ENCODE measurements at regions not wholly inside any gene's neighbourhood (a gene's known extent, or its start where the extent isn't known, plus 50 kb on each side); places are given as distances from the start of the nearest gene placed in this dataset.

DNA sequence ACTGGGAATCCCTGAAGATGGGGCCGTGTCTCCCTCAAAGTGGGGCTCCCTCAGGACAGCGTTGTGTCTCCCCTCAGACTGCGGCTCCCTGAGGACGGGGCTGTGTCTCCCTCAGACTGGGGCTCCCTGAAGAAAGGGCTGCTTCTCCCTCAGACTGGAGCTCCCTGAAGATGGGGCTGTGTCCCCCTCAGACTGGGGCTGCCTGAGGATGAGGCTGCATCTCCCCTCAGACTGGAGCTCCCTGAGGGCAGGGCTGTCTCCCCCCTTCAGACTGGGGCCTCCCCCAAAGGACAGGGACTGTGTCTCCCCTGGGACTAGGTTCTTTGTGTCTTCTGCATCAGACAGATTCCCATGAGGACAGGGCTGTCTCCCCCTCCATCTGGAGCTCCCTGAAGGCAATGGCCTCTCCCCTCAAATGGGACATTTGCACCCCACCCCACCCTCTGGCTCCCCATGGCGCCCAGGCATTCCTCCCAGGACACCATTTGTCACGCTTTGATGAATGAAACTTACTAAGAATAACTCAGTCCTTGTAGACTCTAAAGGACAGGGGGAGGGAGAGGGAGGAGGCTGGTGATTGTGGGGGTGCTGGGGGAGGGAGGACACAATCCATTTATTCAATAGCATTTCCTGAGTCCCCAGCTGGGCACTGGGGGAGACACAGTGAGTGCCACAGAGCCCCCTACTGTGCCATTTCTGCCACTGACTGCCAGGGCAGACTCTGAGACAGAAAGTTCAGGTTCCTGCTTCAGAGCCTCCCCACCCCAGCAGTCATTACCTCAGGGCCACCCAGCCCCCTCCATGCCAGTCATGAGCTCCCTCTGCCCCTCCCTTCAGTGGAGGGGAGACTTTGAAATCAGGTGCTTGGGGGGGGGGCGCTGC is 122.4 kb downstream of the MRPL14 start:
- TF ChIP-seq, protein P1, sequence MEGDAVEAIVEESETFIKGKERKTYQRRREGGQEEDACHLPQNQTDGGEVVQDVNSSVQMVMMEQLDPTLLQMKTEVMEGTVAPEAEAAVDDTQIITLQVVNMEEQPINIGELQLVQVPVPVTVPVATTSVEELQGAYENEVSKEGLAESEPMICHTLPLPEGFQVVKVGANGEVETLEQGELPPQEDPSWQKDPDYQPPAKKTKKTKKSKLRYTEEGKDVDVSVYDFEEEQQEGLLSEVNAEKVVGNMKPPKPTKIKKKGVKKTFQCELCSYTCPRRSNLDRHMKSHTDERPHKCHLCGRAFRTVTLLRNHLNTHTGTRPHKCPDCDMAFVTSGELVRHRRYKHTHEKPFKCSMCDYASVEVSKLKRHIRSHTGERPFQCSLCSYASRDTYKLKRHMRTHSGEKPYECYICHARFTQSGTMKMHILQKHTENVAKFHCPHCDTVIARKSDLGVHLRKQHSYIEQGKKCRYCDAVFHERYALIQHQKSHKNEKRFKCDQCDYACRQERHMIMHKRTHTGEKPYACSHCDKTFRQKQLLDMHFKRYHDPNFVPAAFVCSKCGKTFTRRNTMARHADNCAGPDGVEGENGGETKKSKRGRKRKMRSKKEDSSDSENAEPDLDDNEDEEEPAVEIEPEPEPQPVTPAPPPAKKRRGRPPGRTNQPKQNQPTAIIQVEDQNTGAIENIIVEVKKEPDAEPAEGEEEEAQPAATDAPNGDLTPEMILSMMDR (IDR thresholded peaks at IDR 0.05) = no peak; the same call in 1 of the 2 replicates

DNA sequence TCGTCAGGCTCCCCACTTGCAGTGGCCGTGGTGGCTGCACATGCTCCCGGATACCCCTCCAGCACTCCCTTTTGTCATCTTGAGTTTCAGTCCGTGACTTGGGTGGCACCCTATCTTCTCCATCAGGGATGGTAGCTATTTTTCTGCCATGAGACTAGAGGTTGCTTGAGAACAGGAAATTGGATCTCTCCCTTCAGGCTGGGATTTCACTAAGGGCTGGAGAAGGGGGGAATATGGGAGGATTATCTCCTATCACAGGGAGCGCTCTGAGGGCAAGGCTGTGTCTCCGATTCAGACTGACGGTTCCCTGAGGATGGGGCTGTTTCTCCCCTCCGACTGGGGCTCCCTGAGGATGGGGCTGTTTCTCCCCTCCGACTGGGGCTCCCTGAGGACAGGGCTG is 123.1 kb downstream of the MRPL14 start:
- TF ChIP-seq, protein P1 (IDR thresholded peaks at IDR 0.05) = no peak

DNA sequence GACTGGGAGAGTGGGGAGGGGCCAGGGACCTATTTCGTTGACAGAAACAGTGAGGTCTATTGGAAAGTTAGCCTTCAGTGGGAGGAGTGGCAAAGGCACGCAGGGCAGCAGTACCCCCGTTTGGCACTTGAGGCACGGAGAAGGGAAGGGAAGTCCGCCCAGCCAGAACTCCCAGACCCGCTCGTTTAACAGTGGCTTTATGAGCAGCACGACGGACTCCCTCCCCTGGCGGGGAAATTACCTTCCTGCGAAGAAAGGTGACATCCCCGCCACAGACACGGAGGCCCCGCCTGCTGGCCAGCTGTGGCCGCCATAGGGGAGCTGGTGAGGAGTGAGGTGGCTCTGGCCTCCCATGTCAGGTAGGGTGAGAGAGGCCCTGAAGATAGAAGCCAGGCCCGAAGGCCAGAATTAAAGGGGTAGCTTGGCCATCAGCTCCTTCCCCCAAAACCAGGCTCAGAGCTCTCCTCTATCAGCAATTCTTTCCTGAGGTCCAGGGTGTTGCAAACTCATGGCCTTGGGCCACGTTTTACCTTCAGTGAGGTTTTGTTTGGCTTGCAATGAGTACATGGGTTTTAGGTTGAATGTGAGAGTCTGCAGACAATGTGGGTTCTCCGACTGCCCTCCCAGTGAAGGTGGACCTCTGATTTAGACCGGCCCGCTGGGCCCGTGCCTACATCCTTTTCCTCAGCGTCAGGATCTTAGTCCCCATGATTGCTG is 123.7 kb downstream of the MRPL14 start:
- TF ChIP-seq, protein P1 (IDR thresholded peaks at IDR 0.05) = no peak

DNA sequence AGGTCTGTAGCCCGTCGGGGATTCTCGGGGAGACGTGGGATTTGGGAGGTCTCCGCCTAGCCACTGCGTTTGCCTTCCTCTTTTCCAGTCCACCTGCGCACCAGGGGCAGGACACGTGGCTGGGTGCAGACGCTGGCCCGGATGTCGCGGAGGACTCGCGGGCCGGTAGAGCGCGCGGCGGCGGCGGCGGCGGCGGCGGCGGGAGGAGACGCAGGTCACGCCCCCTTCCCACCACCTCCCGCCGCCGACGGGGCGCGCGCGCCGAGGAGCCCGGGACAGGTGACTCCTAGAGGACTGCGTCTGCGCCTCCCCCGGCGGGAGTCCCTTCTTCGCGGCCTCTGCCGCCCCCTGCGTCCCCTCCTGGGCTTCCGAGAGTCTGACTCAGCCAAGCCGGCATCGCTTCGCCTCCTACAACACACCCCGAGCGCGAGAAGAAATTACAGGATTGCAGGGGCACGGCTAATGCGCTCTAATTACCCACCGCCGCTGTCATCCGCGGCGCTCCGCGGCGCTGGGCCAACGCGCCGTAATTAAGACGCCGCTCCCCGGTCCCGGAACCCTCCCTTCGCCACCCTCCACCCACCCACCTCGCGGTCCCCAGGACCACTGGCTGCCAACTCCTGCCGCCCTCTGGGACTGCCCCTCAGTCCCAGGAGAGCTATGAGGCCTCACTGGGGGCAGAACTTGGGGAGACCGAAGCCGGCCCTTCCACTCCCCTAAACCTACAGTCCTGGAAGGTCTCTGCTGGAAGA is 124.5 kb downstream of the MRPL14 start:
- TF ChIP-seq, protein P1 (IDR thresholded peaks at IDR 0.05) = no peak

DNA sequence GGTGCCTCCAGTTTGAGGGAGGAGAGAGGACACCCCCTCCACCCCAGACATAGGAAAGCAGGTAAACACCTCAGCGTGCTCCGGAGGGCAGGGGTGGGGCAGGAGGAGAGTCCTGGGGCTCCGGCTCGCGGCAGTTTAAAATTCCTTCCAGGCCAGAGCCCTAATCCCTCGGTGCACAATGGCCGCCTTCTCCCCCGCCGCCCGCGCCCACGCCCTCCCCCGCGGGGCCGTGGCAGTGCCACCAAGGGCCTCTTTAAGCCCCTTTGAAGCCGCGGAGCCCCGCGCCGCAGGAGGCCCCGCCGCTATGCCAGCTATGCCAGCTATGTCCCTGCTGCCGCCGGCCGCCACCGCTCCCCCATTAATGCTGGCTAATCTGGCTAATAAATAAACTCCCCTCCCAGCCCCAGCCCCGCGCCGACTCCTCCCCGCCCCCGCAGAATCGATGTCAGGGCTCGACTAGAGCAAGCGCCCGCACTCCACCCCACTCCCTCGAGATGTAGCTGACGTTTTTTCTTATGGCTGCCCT is 125.1 kb downstream of the MRPL14 start:
- TF ChIP-seq, protein P1 (IDR thresholded peaks at IDR 0.05) = no peak

DNA sequence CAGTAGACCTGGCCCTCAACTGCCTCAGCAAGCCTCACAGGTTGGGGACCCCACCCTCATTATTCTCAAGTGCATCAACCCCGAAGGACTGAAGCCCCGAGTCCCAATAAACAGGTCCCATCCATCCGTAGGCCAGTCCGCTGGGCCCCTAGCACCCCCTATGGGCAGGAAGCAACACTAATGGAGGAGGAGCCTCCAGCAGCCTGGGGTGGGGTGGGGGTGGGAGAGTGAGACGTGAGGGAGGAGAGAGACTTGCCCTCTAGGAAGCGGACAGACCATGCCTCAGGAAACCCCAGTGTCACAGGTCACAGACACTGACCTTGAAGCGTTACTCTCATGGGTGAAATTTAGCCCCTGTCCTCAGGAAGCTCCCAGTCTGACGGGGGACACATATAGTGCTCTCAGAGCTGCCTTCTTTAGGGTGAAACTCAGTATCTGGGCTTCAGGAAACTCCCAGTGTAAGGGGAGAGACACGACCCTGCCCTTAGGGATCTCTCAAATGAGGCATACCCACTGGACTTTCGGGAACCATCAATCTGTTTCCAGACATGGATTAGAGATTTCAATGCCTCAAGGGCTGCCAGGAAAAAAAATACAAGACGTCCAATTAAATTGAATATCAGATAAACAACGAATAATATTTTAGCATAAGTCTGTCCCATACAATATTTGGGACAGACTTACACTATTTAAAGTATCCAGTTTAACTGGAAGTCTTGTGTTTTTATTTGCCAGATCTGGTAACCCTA is 125.8 kb downstream of the MRPL14 start:
- TF ChIP-seq, protein P1 (IDR thresholded peaks at IDR 0.05) = peak; percentile 23; the same call in 1 of the 2 replicates

Data from LNCAP (cell line).